HEK293 (cell line): ENCODE measurements at regions not wholly inside any gene's neighbourhood (a gene's known extent, or its start where the extent isn't known, plus 50 kb on each side); places are given as distances from the start of the nearest gene placed in this dataset.

ENCODE experiments used
- CTCF ChIP-seq: fragments of 450-650 bp; formaldehyde crosslinking; IDR thresholded peaks from 2 replicates; pipeline ENCODE4 v1.5.1; 2016; ENCODE audit warnings: missing biosample characterization, missing genetic modification characterization
- PATZ1 ChIP-seq: fragments of 450-650 bp; formaldehyde crosslinking; IDR thresholded peaks from 2 replicates; pipeline ENCODE4 v1.5.1; 2016; ENCODE audit warnings: missing biosample characterization, missing genetic modification characterization
- ZNF645 ChIP-seq: fragments of 450-650 bp; formaldehyde crosslinking; IDR thresholded peaks from 2 replicates; pipeline ENCODE4; 2016; ENCODE audit warnings: missing biosample characterization, missing genetic modification characterization
- ZNF785 ChIP-seq: fragments of 450-650 bp; formaldehyde crosslinking; IDR thresholded peaks from 2 replicates; pipeline ENCODE4 v1.5.1; 2016; ENCODE audit warnings: missing biosample characterization, missing genetic modification characterization
- TF ChIP-seq, protein P1 (sequence below): fragments of 450-650 bp; formaldehyde crosslinking; IDR thresholded peaks from 2 replicates; pipeline ENCODE4 v1.5.1; 2016; ENCODE audit warnings: missing biosample characterization, missing genetic modification characterization

DNA sequence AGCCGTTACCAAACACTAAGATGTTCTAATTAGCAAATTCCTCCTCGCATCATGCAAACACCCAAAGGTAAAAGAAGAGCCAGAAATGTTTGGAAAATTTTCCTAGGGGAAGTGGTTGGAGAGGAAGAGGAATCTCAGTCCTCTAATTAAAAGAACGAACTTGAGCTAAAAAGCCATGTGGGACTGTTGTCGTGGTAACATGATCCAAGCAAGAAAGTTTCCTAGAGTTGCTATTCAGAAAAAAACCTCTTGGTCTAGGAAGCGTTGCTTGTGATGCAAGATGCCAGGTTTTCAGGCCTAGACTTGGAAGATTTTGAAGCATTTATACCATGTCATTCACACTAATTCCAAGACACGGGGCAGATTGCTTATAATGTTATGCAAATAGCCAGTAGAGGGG is 106.8 kb upstream of the DOK5 start:
- TF ChIP-seq, protein P1, sequence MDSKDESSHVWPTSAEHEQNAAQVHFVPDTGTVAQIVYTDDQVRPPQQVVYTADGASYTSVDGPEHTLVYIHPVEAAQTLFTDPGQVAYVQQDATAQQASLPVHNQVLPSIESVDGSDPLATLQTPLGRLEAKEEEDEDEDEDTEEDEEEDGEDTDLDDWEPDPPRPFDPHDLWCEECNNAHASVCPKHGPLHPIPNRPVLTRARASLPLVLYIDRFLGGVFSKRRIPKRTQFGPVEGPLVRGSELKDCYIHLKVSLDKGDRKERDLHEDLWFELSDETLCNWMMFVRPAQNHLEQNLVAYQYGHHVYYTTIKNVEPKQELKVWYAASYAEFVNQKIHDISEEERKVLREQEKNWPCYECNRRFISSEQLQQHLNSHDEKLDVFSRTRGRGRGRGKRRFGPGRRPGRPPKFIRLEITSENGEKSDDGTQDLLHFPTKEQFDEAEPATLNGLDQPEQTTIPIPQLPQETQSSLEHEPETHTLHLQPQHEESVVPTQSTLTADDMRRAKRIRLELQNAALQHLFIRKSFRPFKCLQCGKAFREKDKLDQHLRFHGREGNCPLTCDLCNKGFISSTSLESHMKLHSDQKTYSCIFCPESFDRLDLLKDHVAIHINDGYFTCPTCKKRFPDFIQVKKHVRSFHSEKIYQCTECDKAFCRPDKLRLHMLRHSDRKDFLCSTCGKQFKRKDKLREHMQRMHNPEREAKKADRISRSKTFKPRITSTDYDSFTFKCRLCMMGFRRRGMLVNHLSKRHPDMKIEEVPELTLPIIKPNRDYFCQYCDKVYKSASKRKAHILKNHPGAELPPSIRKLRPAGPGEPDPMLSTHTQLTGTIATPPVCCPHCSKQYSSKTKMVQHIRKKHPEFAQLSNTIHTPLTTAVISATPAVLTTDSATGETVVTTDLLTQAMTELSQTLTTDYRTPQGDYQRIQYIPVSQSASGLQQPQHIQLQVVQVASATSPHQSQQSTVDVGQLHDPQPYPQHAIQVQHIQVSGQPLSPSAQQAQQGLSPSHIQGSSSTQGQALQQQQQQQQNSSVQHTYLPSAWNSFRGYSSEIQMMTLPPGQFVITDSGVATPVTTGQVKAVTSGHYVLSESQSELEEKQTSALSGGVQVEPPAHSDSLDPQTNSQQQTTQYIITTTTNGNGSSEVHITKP (tag by site-specific recombination) = no peak
- TF ChIP-seq CTCF (tag by site-specific recombination) (no peak), ZNF645 (tag by site-specific recombination) (no peak), PATZ1 (tag by site-specific recombination) (no peak), ZNF785 (tag by site-specific recombination) (no peak)
